HG03097 (cell line): ENCODE measurements at regions not wholly inside any gene's neighbourhood (a gene's known extent, or its start where the extent isn't known, plus 50 kb on each side); places are given as distances from the start of the nearest gene placed in this dataset.
"Not testable (repeated sequence)": the region's sequence is repeated elsewhere in the genome, so short reads cannot be mapped to it uniquely, and the experiment has no call there.

Source experiments
- ATAC-seq: cut with Tn5 transposase; IDR thresholded peaks from one replicate; pipeline ENCODE4 v1.9.1; 2021; ENCODE audit not compliant: unreplicated experiment, low FRiP score

DNA sequence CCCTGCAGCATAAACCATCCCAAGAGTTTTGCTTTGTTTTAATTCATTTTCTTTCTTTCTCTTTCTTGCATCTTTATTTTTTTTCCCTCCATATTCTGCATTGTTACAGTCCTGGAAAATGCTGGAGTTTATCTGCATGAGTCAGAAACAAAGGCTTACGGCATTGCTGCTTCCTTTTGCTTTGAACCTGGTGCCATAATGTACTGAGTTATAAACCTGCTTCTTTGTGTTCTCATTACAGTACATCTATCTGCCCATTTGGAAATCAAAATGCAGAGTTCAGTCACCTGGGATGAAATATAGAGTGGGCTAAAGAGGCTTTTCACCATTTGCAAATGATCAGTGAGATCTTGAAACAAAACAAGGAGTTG, 1009.2 kb upstream of the FANCL start:
- ATAC-seq, result no peak

DNA sequence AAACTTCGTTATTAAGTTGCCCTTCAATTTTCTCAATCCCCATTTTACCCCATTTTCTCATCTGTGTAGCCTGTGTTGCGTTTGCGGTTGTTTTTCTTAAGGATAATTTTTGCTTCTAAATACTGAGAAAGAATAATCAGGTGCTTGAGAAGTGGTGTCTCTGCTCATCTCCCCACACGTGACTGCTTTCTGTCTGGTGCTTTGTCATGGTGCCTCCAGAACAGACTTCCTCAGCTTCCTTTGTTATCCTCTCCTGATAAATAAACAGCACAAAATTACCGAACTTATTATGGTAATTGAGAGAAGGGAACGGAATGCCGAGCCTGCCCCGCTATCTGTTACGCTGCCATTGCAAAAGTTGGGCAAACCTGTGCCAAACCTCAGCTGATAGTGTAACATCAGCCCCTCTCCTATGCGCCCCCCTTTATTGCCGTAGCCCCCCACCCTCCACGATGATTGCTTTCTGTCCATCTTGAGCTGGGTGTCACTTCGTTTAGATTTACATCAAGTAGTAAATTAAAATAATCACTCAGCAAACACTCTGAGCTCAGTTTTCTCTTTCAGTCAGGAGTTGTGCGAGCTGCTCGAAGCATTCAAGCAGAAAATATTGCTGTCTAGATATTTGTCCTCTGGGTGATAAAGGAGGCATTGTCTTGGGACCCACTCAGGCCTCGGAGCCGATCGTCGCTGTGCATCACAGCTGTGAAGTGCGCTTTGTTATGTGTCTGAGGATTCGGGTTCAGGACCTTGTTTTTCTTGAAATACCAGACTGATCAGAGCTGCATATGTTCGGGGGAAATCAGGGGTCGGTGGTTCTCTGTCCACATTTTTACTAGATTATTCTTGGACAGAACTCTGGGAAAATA, 1008.5 kb upstream of the FANCL start:
- ATAC-seq, result no peak

DNA sequence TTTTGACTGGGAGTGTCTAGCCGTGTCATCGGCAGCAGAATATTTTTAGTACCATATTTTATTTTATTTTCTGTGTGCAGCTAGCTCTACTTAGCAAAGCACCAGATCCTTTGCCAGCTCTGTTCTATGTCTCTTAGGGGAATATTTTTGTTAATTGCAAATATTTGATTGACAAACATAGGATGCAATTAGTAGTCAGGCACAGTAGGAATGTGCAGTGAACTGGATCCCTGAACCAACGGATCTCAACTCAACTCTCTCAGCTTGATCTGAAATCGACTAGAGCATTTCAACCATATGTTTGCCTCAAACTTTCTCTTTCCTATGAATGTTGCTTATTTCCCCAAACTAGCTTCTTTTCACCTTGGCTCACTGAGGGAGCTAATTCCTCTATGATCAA, 998.0 kb upstream of the FANCL start:
- ATAC-seq, result no peak

DNA sequence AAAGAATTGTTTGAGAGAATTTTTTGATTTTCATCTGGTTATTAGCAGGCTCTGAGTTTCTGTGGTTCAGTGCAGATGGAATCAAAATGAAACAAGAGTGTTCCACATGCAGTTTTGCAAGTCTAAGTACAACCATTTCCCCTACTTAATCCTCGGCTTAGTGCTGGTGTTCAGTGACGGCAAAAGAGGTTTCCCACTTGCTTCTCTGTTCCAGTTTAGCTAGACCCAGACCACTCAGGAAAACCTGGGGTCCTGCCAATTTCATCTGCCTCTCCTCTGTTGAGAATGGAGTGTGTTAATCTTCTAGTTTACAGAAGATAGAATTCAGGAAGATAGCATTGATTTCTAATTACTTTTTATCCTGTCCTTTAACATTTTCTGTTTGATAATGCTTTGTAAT, 996.2 kb upstream of the FANCL start:
- ATAC-seq, result no peak

DNA sequence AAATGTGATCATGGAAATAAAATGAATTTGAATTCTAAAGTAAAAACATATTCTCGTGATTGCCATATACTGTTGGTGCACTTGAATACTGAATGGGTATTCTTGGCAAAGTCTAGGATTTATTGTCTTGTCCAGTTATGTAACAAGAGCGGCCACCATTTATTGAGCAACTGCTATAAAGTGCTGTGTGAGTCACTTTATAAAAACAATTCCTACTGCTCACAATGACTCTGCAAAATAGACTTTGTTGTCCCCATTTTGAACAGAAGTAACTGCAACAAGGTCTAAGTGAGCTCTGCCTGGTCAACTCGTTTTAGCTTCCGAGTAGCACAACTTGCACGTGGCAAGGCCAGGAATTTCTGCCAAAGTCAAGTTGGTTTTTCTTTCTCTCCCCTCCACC, 995.6 kb upstream of the FANCL start:
- no peak for ATAC-seq

DNA sequence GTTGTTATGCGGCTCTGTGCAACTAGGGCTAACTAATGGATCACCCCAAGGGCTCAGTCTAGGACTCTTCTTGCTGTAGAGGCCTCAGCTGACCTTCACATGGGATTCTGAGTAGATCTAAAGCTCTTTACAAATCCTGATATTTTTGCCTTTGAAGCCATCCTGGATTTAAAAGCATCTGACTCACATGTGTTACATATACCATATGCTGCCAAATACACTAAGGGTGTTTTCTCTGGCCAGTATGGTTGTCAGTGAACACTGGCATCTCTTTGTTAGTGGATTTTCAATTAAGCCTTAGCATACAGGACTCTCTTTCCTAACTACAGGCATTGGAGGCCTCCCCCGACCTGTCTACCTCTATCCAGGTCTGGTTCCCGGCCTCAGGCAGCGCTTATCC, 992.8 kb upstream of the FANCL start:
- ATAC-seq, result no peak

DNA sequence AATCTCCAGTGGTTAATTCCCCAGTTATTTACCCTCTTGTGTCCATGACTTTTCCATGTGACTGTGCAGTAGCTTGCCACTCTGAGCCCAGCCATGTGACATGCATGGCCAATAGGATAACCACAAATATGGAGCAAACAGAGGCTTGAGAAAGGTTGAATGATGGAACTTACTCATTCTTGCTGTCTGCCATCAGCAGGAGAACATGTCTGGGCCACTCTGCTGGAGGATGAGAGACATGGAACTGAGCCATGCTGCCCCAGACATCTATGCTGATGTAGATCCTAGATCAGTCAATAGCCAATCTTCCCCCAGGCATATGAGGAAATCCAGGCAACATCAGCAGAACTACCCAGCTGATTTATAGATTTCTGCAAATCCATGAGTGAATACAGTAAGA, 992.3 kb upstream of the FANCL start:
- ATAC-seq, result no peak

DNA sequence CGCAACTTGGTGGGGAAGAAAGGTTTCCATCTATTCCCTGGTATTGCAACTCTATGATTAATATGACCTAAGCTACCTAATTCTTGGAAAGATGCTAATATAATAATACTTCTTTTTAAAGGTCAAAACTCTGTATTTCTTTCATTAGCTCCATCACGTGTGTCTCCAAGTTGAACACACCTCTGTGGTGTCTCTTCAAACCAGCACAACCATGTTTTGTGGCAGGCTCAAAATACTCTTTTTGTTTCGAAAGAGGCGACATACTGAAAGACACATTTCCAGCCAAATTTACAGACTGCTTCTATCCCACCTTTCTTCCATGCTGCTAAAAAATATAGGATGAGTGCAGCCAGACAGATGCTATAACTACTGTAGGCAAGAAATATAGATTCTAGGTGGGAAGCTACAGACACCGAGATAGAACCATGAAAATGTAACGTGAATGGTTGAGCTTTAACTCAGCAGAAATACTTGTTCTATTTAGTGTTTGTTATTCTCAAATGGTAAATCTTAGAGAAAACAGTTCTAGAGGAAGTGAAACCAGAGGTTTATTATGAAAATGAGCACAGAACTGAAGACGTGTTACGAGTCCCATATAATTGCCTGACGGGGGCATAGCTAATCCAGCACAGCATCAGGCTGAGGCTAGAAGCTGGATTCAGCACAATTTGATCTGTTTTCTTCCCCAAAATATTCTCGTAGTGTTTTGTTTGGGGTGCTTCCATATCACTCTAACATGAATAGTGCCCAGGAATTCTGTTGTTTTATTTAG, 991.5 kb upstream of the FANCL start:
- ATAC-seq, result peak; percentile 87

DNA sequence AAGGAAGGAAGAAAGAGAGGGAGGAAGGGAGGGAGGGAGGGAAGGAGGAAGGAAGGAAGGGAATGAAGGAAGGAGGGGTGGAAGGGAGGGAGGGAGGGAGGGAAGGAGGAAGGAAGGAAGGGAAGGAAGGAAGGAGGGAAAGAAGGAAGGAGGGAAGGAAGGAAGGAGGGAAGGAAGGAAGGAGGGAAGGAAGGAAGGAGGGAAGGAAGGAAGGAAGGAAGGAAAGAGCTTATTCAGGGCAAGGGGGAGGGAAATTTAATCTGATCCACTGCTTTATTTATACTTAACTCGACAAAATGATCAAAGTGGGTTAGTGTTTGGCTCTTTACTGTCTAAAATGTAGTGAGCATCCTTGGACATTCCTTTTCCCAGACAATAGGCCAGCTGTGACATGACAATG, 985.2 kb upstream of the FANCL start:
- ATAC-seq, result not testable (repeated sequence)

DNA sequence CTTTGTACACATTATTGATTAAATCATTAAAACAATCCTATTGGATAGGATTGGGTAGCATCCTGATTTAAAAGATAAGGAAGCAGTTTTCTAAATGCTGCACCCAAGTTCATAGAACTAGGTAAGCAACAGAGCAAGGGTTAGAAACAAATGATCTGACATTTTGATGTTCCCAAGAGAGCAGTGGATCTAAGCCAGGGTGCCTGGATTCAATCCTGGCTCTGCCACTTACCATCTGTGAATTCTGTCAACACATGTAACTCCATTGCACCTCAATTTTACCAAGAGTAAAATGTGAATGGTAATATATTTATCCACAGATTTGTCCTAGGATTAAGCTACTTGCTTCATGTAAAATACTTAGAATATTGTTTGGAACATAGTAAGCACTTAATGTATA, 982.6 kb upstream of the FANCL start:
- no peak for ATAC-seq

DNA sequence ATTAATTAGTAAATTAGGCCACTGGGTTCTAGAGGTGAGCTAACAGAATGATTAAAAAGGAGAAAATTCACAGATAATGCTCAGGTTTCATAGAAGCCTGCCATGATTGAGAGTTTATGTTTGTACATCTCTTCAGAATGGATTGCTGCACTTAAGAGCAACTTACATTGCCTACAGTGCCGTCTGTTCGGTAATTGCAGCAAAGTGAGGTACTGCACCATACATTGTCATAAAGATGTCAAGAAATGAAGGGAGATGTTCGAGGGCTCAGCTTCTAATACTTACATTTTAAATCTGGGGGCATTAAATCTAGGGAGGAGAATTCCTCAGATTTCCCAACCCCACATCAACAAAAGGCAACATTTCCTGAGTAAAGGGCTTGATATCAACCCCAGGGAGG, 976.2 kb upstream of the FANCL start:
- ATAC-seq, result no peak

DNA sequence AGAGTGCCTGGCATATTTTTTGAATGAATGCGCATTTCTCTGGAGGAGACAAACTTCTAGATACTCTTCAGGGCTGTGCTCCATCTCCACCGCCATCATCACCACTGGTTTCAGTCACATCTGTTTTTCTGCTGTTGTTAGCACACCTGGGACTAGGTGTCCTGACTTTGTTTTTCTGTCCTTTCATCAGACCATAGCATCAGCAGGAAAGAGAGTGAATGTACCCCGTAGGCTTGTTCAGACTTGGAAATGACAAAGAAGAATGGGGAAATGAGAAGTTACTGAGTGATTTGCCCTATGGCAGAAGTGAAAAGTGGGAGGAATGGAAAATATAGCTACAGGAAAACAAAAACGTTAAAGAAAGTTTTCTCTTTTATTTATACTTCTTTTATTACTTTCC, 965.2 kb upstream of the FANCL start:
- no peak for ATAC-seq

DNA sequence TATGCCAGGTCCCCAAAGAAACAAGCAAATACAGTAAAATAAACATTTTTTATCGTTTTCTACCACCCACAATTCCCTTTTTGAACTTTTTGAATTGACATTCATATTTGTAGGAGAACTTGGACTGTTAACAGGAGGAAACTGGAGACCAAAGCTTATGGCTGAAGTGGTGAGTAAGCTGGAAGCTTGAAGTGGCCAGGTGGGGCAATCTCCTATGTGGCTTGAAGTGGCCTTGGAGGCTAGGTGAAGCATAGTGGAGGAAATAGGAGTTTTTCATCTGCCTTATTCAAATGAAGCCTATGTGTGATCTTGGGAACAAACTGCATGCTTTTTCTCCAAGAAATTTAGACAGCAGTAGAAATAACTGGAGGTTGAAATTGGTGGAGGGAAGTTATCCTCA, 962.9 kb upstream of the FANCL start:
- ATAC-seq, result no peak

DNA sequence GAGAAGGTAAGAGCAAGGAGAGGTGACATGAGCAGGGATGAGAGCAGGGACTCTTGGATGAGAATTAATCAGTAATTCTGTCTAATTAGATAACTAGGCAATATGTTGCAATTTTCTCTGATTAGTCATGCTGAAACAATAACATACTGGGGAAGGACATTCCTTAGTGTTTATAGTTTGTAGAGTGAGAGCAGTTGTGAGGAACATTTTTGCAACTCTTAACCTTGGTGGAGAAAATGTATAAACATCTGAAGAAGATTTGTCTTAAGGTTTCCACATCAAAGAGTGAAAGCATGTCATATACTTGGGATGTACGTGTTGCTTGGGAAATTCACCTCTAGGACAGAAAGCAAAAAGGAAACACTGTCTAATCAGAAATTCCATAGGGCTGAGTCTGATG, 955.4 kb upstream of the FANCL start:
- ATAC-seq, result no peak

DNA sequence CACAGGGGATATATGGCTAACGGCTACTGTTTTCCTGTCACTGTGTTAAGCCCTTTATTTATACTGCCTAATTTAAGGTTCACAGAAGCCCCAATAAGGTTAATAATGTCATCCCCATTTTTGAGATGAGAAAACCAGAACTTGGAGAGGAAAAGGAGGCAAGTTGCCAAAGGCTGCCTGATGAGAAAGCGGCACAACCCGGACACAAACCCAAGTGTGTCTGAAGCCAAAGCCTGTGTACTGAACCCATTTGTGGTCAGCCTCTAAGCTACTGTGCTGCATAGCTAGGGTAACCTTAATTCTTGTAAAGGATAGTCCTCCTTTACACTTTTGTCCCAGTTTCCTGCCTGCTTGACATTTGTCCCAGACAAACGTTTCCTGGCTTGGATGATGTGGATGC, 954.7 kb upstream of the FANCL start:
- no peak for ATAC-seq

DNA sequence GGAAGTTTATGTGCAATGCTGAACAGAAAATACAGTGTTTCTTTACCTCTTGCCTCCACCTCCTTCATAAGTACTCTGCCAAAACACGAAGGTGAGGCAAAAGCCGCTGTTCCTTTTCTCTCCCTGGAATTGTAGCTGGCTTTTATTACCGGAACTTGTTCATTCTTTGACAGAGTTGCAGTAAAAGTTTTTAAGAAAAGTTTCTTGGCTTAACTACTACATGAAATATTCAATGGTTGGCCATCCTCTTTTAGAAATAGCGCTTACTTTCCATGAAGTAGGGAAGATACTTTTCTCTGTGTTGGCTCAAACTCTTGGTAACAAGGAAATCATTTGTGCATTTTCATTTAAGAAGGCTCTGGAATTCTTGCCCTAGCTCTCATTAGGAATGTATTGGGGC, 950.7 kb upstream of the FANCL start:
- no peak for ATAC-seq

DNA sequence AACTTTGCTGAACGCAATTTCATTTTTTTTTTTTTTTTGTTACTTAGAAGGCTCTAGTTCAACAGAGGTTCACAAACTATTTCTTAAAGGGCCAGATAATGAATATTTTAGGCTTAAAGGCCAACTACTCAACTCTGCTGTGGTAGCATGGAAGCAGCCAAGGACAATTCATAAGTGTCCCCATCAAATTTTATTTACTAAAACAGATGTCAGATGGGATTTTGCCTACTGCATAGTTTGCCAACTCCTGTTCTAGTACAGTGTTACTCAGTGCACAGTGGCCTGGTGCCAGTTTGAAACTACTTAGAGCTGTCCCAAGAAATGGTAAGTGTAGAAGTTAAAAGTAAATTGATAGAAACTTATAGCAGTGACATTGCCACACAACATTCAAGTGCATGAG, 949.4 kb upstream of the FANCL start:
- no peak for ATAC-seq

DNA sequence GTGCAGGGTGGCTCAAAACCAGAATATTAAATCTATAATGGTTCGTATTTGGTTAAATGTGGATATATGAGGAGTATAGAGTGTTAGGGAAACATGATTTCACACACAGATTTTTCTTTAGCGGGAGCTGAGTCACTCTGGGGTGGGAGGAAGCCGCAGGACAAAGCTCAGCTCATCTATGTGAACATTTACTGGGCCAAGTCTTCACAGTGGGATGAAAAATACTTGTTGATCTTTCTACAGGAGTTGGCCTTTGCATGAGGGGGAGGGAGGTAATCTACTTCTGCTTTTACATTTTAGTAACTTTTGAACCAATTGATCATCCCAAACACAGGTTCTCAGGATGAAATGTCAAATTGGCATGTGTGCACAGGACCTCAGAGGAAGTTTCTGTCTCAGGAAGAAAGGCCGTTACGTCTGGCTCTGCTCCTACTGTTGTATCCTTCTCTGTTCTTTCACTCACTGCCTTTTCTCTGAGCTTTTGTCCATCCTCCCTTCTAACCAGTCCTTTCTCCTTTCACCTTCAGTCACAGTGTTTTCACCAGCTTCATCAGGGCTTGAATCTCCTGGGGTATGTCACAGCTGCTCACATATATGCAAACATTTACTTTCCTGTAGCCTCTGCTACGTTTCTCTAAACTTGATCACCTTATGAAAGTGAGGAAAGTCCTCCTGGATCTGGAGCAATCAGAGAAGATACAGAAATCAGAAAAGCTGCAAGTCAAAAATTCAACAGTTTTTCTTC, 943.3 kb upstream of the FANCL start:
- no peak for ATAC-seq

DNA sequence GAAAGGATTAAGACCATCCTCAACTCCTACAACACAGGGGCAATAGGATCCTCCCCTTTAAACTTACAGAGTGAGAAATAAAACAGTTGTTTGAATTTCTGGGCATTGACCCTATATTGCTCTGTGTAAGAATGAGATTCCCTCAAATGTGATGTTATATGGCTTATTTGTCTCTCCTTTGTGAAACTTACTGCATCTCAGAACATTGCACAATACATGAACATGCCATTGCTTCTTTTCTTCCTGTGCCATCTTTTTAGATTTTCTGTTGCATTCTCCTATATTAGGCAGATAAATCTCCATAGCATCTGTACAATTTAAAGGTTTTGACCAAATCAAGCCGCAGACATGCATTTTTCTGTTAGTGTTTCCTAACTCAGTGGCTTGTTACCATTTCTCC, 941.9 kb upstream of the FANCL start:
- ATAC-seq, result no peak

DNA sequence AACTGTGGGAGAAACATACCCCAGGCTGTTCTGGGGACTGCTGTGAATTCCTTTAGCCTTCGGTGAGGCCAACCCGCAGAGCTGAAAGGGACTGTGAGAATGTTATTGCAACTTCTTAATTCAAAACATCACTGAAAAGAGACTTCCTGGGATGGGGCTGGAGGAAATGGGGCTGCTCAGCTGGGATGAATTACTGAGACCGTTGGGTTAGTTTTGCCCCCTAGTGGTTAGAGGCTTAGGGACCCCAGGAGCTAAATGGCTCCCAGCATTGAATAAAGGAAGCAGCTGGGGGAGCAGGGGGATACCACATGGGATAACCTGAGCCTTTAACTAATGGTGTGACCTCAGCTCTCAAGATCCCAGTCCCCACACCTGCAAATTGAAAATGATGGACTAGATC, 941.1 kb upstream of the FANCL start:
- no peak for ATAC-seq

DNA sequence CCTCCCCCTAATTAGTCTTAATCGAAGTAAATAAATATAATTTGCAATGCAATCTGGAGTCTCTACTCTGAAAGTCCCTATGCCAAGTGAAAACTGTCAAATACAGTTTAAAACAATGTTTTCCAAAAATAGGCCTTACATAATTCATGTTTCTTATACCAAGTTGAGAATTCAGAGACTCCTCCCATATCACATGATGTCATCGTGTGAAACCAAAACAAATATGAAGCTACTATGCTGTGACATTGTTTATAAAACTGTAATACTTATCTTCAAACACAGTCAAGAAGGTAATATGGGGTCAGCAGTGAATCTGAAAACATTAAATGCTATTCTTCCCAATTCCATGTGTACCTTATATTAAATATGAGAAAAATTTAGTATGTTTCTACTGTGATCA, 940.2 kb upstream of the FANCL start:
- ATAC-seq, result no peak

DNA sequence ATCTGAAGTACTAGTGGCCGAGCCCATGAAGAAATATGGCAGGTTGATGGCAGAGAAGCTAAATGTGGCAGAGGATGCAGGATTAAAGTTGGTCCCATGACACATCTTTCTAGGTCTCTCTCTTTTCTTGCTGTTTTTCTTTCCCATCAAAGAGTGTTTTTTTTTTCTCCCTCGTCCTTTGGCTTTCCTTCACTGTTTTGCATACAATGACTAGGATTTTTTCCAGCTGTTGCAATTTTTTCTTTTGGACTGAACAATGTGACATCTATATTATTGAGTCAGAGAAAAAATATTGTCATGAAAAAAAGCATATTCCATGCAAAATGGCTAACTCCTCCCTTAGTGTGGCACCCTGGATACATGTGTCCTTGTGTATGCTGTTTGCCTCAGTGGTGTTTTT, 939.5 kb upstream of the FANCL start:
- ATAC-seq, result no peak
